IPS-NIHi7 (cell line): ENCODE measurements at regions not wholly inside any gene's neighbourhood (a gene's known extent, or its start where the extent isn't known, plus 50 kb on each side); places are given as distances from the start of the nearest gene placed in this dataset.

Source experiments
- DNase-seq: peaks from one replicate; pipeline ENCODE4 v3.0.0; 2012; ENCODE audit warnings: mixed read lengths; ENCODE audit errors: extremely low spot score

DNA sequence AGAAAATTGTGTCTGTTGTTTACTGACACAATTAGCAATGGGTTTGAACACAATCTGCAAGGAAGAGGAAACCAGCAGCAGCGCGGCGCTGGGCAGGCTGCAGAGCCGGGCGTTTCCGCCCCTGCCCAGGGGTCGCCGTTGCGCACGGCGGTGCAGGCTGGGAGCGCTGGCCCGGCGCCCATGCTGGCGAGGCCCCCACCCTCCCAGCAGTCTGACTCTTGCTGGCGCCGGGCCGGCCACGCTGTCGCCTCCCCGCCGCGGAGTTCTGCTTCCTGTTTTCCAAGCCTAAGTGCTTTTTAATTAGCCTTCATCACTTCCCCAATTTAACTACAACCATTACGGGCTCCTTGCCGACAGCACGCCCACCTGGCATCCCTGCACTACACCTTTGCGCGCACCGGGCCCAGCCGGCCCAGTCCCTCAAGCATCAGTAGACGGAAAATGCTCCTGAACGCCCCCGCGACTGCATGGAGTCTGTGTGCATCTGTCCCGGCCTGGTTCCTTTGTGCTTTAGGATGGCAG lies 212.1 kb downstream of the GXYLT1 start:
- peak; percentile 81 for DNase-seq

GRCh38 chr12:41930866-41931437 lies 213.7 kb downstream of the GXYLT1 start:
- DNase-seq, result no peak

DNA sequence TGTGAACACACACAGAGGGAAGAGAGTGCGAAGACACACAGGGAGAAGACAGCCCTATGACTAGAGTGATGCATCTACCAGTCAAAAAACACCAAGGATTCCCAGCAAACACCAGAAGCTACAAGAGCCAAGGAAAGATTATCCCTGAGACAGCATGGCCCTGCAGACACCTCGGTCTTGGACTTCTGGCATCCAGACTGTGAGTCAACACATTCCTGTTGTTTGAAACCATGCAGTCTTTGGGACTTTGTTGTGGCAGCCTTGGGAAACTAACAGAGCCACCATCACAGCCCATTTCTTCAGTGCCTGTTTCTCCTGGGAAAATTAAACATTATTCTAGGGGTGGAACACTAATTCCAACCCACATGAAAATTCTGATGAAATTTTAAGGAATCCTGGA lies 220.6 kb downstream of the GXYLT1 start:
- no peak for DNase-seq

- DNase-seq, result no peak
Observed at GRCh38 chr12:41923351-41923750, 221.3 kb downstream of the GXYLT1 start.

GRCh38 chr12:41920355-41920754 lies 224.3 kb downstream of the GXYLT1 start:
- DNase-seq, result no peak

DNA sequence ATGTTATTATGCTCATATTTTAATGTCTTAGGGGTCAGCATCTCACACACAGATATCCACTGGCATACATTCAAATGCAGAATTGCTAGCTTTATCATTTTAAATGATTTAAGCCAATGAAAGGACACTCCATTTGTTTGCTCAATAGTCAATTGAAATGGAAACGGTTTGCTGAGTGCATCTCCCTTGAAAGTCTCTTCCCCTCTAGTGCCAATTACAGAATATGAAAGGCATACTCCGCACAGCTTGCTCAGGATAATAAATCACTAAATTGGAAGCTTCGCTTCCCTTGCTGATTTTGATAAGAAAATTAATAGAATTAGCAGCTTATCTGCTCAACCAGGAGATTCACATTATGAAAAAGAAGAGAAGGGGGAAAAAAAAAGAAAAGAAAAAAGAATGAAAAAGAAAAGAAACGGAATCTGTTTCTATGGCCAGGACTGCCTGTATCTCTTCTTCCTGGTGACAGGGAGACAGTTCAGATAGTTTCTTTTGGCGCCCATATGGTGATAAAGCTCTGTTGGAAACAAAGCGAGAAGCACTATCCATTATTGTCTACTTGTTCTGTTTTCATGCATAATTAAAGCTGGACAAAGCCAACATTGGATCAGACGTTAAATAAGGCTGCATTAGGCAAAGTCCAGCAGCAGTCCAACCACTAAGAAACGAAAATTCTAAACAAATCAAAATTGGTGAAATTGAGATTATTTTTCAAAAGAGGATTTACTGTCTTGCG lies 225.0 kb downstream of the GXYLT1 start:
- no peak for DNase-seq

- no peak for DNase-seq
Observed at GRCh38 chr12:41919048-41919447, 225.6 kb downstream of the GXYLT1 start.

- DNase-seq, result no peak
Observed at GRCh38 chr12:41917938-41918341, 226.7 kb downstream of the GXYLT1 start.

GRCh38 chr12:41917181-41917580 lies 227.5 kb downstream of the GXYLT1 start:
- DNase-seq, result no peak

- no peak for DNase-seq
Observed at GRCh38 chr12:41910578-41911320, 233.9 kb downstream of the GXYLT1 start.

- no peak for DNase-seq
Observed at GRCh38 chr12:41908206-41908605, 236.5 kb downstream of the GXYLT1 start.

DNA sequence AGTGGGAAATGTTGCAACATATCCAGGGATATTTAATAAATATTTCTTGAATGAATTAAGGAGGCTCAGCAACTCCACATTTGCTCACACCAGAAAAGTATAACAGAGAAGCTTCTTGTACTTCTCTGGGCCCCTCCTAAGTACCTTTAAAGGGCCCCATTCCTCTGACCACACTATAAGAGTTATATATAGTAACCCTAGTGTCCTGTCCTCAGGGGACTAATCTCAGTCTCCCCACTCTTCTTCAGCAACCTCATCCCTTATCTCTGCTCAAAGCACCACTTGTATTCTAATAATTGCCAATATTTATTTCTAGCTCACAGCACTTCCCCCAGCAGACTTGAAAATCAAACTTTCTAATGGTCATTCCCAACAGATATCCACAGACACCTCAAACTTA lies 237.1 kb downstream of the GXYLT1 start:
- DNase-seq, result no peak

DNA sequence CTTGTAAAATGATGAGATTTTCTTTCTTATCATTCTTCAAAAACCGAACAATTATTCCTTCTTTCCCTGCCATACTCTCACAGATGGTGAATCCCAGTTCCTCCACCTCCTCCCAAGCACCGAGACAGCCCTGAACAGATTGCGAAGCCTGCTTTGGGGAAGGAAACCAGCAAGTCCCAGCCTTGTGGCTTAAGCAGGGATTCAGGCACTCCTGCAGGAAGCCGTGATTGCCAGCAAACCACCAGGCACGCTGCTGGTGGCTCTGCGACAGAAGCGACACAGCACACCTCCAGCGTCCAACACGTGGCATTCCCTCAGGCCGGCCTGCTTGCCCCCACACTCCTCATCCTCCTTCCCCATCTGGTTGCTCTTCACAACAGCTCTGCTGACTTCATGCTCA lies 237.7 kb downstream of the GXYLT1 start:
- peak; percentile 16 for DNase-seq

GRCh38 chr12:41905759-41906297 lies 238.8 kb downstream of the GXYLT1 start:
- DNase-seq, result peak; percentile 23

DNA sequence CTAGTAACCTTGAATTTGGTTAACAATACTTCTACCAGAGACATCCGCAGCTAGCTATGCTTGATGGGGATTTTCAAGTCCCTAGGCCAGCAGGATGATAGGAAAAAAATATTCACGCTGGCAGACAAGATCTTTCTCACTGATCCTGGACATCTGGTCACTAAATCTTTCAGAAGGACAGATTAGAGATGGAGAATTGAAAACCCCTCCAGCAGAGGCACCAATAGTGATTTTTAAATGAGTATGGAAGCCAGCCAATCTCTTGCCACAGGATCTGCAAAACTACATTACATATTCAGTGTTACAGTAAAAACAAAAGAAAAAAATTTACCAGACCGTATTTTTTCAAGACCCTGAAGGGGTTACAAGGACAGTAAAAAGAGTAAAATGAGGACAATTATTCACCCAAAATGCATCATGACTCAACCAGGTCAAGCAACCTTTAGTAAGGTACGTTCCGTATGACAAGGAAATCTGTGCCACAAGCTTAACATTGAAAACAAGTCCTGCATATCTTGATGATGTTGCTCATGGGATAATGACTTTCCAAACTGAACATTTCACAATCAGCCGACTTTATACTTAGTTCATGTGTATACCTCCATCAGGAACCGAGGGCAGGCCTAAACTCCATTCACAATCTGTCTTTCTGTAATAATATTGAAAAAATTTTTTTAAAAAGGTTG lies 239.5 kb downstream of the GXYLT1 start:
- DNase-seq, result no peak

DNA sequence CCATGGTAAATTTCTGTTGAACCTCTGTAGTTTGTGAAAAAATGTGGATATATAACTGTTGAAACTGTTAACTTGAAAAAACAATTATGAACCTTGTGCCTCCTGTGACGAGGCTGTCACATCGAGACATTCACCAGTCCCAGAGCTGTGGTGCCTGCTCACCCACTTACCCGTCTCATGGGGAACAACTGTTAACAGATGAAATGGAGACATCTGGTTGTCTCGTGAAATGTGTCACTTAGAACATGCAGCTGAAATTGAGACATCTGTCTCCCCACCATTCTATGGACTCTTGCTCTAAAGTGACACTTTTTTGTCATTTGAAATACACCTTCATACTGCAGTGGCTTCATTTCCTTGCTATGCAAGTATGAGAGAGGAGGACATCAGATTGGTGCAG lies 240.6 kb downstream of the GXYLT1 start:
- no peak for DNase-seq

DNA sequence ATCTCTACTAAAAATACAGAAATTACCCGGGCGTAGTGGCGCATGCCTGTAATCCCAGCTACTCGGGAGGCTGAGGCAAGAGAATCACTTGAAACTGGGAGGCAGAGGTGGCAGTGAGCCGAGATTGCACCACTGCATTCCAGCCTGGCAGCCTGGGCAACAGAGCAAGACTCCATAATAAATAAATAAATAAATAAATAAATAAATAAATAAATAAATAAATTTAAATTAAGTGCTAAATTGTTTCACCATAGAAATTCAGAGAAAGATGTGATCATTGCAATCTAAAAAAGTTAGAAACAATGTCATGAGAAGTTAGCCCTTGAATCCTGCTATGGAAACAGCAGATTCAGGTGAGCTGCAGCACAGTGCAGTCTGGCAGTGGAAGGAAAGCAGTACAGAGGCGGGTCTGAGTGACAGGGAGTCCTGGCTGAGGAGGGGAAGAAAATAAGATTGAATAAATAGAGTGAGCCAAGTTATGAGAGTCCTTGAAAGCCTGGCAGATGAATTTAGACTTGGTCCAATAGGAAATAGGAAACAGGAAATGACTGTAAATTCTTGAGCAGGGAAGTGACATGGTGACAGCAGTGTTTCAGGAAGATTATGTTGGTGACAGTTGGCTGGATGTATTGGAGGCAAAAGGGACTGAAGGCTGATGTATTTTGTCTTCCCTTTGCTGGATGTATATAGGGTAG lies 241.5 kb downstream of the GXYLT1 start:
- DNase-seq, result no peak

DNA sequence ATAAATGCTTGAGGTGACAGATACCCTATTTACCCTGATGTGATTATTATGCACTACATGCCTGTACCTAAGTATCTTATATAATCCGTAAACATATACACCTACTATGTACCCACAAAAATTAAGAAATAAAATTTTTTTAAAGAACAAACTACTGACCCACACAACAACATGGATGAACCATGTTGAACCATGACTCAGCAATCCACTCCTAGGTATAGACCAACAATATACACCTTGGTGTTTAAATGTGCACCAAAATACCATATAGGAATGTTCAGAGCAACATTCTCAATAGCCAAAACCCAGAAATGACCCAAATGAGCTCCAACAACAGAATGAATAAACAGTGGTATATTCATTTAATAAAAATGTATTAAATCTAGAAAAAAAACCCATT lies 245.1 kb downstream of the GXYLT1 start:
- no peak for DNase-seq

- no peak for DNase-seq
Observed at GRCh38 chr12:41897593-41897992, 247.1 kb downstream of the GXYLT1 start.

DNA sequence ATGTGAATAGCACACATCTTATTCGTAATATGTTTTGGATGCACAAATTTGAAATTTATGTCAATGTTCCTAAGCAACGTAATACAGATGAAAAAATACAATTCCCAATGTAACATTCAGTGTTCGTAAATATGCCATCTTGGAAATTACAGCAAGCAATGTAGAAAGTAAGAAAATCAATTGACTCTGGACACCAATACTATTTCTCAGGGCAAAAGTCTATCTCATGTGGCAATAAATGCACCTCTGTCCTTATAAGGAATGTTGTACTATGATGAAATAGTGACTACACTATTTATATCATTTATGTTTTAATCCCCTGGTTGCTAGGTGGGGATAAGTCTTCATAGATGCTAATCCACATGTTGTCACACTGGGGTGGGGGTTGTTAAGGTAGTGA lies 251.2 kb downstream of the GXYLT1 start:
- no peak for DNase-seq

DNA sequence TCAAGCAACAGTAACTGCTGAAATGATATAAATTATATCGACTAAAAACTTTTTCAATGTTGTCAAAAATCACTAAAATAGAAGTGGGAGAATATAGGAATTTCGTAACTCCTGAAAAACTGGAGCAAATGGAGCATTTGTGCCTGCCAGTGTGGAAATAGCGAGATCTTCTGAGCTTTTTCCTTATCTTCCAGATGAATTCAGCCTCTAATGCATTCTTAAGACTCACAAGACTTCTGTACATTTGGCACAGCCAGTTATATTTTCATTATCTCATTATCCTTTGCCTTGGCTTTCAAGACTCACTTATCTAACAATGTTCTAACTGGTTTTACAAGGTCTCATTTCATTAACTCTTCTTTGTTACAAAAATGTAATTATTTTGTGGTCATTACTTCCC lies 252.4 kb downstream of the GXYLT1 start:
- DNase-seq, result no peak
